ENCODE measurements at regions not wholly inside any gene's neighbourhood (a gene's known extent, or its start where the extent isn't known, plus 50 kb on each side); places are given as distances from the start of the nearest gene placed in this dataset.

DNA sequence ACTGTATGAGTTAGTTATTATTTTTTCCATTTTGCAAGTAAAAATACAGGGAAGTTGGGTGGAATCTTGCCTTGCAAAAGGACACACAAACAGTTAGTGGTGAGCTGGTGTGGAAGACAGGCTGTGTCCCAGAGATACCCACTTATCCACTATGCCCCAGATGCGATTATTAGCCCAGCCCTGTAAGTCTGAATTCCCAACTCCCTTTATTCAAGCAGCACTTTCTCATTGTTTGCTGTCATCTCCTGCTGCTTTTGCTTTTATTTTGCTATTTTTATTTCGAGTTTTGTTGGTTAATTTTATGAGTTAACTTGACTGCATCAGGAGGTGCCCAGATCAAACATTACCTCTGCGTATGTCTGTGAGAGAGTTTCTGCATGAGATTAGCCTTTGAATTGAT, 239.4 kb downstream of the DOK5 start:
- no peak for DNase-seq

DNA sequence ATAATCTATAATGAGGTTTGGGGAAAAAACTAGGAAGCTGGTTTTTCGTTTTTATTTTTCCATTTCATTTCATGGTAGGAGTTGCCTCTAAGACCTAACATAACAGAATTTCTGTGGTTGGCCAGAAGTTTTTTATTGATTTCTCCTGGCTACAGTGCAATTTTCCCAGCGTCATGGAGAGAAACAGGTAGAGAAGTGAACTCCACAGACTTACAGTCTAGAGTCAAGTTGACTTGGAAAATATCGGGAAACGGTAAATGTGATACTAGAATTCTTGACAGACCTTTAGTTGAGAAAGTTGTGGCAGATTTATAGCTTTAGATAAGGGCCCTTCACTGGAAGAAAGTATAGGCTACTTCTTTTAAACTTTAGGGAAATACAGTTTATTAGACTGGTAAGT, 238.3 kb downstream of the DOK5 start:
- no peak for DNase-seq

DNA sequence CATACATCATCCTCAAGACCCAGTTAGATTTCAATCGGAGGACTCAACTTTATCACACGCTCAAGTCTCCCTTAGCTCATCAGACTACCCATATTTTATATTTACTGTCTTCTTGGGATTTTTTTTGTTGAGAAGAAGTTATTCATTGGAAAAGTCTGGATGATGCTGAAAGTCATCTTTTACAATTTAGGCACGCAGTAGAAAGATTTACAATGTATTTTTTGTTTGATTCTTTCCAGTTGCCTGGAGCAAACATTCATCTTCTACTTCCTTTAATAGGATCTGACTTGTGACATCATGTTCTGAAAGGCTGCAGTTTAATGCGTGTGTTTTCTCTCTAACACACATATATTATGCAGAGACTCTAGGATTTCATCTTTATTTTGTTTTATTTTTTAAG, 235.7 kb downstream of the DOK5 start:
- no peak for DNase-seq

DNA sequence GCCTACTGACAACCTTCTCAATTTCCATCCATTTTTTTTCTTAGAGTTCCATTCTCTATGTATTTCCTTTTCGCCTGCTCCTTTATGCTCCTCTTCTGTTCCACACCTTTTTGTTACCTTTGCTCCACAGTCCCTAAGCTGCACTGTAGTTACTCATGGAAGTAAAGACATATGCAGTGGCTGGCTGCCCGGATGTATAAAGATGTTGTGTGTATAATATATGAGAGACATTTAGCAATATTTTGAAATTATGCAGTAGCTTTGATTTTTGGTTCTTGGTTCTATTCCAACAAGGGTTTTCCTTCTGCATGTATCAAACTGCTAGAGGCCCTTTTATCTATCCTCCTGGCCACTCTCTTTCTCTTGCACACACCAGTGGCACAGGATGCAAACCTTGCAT, 234.9 kb downstream of the DOK5 start:
- no peak for DNase-seq

DNA sequence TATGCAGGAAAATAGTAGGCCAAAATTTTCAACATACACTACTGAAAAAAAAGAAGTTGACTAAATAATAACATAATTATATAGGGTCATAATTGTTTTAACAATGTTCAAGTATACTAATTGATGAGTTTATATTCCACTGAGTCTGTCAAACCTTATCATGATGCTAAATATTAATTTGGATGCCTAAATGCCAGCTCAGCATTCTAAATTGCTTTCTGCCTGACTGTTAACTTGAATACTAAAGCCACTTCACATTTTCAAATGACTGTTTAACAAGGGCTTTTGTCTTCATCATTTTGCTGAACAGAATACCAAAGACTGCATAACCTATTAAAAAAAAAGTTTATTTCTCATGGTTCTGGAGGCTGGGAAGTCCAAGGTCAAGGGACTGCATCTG, 232.8 kb downstream of the DOK5 start:
- no peak for DNase-seq

DNA sequence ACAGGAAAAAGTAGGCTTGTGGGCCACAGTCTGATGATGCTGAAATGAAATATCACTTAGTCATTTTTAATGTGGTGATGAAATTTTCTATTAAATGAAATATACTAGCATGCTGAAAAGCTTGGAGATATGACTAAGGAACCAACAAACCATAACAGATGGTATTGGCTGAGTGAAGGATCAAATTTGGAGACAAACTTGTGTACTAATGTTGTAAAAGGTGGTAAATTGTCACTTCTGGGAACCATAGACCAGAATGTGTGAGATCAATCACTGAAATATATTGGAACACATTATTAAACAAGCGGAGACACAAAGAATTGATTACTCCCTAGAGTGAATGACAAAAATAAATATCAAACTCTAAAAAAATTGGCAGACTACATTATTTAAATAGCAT, 232.4 kb downstream of the DOK5 start:
- DNase-seq = no peak

DNA sequence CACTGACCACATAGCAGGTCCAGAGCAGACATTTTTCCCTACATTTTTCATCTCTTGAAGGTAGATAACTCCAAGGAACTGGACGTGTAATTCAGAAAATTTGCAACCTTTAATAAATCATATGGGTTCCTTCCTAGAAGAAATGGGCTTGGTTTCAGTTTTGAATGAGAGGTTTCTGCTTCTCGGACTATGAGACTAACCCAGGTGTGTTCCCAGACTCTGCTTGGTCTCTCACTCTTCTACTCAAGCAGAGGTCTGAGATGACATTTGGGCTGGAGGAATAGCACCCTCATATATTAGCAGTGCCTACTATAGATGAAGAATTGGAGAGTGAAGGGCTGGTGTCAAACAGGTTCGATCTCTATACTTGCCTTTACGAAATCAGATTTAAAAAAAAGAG, 231.2 kb downstream of the DOK5 start:
- no peak for DNase-seq

DNA sequence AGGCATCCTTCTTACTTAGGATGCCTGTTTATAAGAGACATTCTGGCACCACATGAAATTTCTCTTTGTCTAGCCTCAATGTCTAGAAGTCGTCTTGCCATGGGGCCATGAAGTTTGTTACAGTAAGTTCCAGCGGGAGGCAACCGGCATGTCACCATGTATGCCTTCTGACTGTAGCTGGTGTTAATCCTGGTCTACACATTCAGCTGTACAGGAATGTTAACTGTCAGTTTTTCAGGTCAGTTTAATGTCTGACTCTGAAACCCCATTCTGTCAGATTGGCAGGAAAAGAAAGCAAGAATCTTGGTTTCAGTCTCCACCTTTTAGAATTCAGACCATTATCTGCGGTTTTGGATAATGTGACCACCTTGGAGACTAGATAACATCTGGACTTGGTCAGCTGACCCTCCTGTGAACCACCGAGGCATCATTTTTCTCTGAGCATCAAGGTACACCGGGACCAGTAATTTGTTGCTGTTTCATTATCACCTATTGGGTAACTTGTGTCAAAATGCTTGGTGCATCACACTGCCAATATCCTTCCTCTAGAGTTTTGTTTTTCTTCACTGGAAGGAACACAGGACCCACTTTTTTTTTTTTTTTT, 228.7 kb downstream of the DOK5 start:
- DNase-seq = no peak
